Islet of Langerhans (tissue), 1 donor: ENCODE measurements at regions not wholly inside any gene's neighbourhood (a gene's known extent, or its start where the extent isn't known, plus 50 kb on each side); places are given as distances from the start of the nearest gene placed in this dataset.

Experiments used
- FAIRE-seq: peaks from one replicate; lab custom pipeline; 2011; peaks lifted over from hg19 to GRCh38; lab: Jason Lieb, UNC

DNA sequence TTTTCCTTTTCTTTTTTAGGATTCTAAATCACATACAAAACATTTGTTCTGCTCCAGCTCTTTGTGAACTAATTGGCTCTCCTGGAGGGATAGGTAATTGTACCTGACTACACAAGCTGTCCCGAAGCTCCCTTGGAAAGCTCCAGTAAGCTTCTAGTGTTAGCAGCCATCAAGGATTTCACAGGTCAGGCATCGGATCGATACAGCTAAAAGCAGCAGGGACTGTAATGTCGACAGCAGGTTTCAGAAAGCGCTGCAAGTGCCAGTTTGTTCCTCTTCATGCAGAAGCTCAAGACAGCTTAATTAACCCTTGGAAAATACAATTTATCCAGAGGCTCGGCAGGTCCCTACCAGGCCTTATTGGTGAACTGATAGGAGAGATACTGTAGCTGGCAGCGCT is 87.2 kb upstream of the VRK2 start:
- FAIRE-seq: no peak

DNA sequence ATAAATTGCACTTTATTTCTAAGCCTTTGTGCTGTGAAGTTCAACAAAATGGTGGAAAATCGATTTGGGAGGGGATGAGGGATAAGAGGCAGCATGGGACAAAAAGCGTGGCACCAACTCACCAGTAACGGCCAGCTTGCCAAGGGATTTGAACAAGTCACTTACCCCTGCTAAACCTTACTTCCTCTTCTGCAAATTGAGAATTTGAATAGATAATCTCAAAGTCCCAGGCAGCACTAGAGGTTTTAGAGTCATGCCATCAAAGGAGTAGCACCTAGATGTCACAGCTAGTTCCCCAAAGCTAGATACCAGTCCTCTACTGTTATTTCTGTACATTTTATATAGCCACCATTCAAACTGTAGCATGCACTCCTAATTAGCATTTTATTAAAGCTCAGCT is 83.7 kb upstream of the VRK2 start:
- no peak for FAIRE-seq

DNA sequence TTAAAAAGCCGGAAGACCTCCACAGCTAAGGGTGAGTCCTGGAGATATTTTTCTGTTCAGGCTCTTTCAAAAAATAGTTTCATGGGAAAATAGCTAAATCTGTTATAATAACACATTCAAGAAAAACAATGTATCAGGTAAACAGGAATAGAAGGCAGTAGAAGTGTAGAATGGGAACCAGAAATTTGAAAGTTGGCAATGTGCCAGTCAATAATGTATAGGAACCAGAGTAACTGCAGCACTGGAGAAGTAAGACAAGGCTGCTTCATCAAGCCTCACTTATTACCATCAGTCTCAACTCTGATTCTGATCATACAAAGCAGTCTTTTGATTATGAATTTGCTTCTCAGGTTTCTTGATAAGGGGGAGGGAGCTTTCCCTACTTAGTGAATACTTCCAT is 81.4 kb upstream of the VRK2 start:
- no peak for FAIRE-seq

DNA sequence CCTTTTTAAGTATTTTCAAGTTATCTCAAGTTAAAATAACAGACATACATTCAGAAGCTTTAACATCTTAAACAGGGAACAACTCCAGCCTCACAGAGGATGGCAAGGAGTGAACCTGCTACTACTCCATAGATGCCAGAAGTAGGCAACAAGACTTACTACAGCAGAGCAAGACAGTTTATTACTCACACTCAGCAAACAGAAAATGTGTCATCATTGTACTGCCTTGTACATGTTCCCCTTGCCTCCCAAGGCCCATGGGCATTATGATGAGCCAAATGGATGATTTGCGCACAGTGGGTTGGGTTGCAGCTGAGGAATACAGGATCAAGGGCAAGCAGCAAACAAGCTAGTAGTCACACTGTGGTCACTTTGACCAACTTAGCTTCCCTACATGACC is 80.6 kb upstream of the VRK2 start:
- FAIRE-seq: no peak

DNA sequence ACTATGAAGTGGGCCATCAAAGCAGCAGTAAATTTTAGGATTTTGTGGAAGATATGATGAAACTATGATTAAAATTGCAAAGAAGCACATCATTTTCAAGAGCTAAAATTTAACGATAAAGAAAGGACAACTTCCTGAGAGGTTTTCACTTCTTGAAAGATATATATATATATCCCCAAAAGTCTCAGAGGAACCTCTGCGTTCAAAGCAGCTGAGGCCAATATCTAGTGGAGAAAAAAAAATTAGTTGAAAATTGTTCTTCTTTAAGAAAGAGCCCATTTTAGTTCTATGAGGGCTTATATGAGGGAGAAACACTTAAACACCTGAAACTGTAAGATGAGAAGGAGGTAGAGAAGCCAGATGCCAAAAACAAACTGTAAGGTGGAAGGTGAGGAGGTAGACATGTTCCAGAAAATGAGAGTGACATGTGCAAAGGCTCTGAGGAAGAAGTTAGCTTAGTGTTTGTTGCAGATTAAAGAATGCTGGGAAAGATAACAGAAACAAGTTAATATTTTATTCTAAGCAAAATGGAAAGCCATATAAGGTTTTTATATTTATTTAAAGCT is 72.9 kb upstream of the VRK2 start:
- FAIRE-seq: no peak

DNA sequence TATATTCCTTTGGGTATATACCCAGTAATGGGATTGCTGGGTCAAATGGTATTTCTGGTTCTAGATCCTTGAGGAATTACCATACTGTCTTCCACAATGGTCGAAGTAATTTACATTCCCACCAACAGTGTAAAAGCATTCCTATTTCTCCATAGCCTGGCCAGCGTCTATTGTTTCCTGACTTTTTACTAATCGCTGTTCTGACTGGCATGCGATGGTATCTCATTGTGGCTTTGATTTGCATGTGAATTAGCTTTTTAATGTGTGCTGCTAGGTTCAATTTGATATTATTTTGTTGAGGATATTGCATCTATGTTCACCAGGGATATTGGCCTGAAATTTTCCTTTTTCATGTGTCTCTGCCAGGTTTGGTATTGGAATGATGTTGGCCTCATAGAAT is 67.4 kb upstream of the VRK2 start:
- FAIRE-seq: no peak

DNA sequence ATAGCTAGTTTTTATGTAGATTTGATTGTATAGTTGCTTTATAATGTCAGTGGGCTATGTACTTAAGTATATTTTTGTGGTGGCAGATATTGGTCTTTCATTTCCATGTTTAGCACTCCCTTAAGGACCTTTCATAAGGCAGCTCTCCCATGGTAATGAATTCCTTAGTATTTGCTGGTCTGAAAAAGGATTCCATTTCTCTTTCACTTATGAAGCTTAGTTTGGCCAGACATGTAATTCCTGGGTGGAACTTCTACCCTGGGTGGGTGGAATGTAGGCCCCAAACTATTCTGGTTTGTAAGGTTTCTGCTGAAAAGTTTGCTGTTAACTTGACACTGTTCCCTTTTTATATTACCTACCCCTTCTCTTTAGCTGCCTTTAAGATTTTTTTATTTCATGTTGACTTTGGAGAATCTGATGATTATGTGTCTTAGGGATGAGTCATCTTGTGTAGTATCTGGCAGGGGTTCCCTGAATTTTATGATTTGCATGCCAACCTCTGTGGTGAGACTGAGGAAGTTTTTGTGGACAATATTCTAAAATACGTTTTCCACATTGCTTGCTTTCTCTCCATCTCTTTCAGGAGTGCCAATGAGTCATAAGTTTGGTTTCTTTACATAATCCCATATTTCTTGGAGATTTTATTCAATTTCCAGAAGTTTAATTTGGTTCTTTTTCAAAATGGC is 65.4 kb upstream of the VRK2 start:
- FAIRE-seq: no peak

DNA sequence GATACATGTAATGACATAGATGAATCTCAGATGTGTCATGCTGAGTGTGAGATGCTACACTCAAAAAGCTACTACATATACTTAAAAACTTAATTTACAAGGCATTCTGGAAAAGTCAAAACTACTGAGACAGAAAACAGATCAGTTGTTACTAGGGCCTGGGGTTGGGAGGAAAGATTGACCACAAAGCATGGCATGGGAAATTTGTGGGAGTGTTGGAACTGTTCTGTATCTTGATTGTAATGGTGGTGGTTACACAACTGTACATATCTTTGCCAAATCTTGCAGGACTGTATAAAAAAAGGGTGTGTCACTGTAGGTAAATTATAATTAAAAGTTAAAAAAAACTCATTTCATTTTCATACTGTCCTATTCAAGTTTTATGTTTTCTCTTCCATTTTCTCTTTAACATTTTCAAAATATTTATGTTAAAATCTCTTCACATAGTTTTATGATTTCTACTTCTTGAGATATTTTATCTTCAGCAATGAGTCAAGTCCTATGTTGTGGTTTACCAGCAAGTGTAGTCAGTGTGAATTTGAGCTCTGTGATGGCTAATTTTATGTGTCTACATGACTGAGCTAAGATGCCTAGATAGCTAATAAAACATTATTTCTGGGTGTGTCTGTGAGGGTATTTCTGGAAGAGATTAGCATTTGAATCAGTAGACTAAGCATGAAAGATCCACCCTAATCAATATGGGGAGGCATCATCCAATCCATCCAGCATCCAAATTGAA is 58.6 kb upstream of the VRK2 start:
- FAIRE-seq: no peak

DNA sequence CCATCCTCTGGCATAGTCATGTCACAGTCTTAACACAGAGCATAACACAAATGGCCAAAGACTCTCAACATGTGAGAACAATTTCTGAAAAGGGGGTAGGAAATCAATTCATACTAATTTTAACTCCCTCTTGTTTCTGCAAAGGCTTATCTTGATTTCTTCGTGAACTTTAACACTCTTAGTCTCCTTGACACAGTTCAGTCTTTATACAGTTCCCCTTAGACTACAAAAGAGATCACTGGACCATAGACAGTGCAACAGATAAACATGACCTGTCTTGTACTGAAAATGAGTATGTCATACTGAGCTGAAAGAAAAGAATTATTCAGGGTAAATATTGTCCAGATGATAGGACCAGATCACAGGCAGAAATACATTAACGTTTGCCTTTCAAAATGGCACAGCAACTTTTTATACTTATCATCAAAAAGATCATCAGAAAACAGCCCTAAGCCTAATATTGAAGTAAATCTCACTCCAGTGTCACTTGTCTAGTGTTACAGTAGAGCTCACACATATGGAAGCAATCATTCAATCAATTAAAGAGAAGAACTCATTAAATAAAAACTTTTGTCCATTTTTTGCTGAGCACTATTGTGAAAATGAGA is 56.4 kb upstream of the VRK2 start:
- FAIRE-seq: no peak
